CD4-positive, alpha-beta T cell treated with Interleukin-15 for 4 hours (primary cell): ENCODE measurements at regions not wholly inside any gene's neighbourhood (a gene's known extent, or its start where the extent isn't known, plus 50 kb on each side); places are given as distances from the start of the nearest gene placed in this dataset.
A peak's percentile ranks its signal among the peaks of the same experiment; 100 is the strongest.
"Not testable (repeated sequence)": the region's sequence is repeated elsewhere in the genome, so short reads cannot be mapped to it uniquely, and the experiment has no call there.

Experiments
- DNase-seq: peaks from one replicate; pipeline ENCODE4 v3.0.0-alpha.2; 2020; ENCODE audit warnings: low spot score

GRCh38 chr1:181259026-181259745 is 170.7 kb downstream of the IER5 start:
- DNase-seq: no peak

- DNase-seq: no peak
Observed at GRCh38 chr1:181260271-181260670, 171.8 kb downstream of the IER5 start.

GRCh38 chr1:181260994-181261393 is 172.5 kb downstream of the IER5 start:
- no peak for DNase-seq

- no peak for DNase-seq
Observed at GRCh38 chr1:181262069-181262468, 173.6 kb downstream of the IER5 start.

GRCh38 chr1:181263444-181263843 is 174.9 kb downstream of the IER5 start:
- no peak for DNase-seq

GRCh38 chr1:181264821-181265220 is 176.3 kb downstream of the IER5 start:
- DNase-seq: no peak

GRCh38 chr1:181284978-181285377 is 196.5 kb downstream of the IER5 start:
- DNase-seq: no peak

GRCh38 chr1:181295217-181295616 is 188.1 kb upstream of the CACNA1E start:
- no peak for DNase-seq

- DNase-seq: no peak
Observed at GRCh38 chr1:181296180-181296579, 187.1 kb upstream of the CACNA1E start.

- DNase-seq: no peak
Observed at GRCh38 chr1:181308098-181308497, 175.2 kb upstream of the CACNA1E start.

- no peak for DNase-seq
Observed at GRCh38 chr1:181310560-181310959, 172.8 kb upstream of the CACNA1E start.

- DNase-seq: no peak
Observed at GRCh38 chr1:181312946-181313345, 170.4 kb upstream of the CACNA1E start.

GRCh38 chr1:181313466-181313865 is 169.9 kb upstream of the CACNA1E start:
- no peak for DNase-seq

- DNase-seq: no peak
Observed at GRCh38 chr1:181314010-181314409, 169.3 kb upstream of the CACNA1E start.

- DNase-seq: no peak
Observed at GRCh38 chr1:181314959-181315358, 168.4 kb upstream of the CACNA1E start.

- no peak for DNase-seq
Observed at GRCh38 chr1:181317261-181317930, 165.9 kb upstream of the CACNA1E start.

- no peak for DNase-seq
Observed at GRCh38 chr1:181318022-181318857, 165.1 kb upstream of the CACNA1E start.

GRCh38 chr1:181318858-181319235 is 164.5 kb upstream of the CACNA1E start:
- DNase-seq: no peak

GRCh38 chr1:181319907-181320306 is 163.4 kb upstream of the CACNA1E start:
- no peak for DNase-seq

- DNase-seq: peak; percentile 9
Observed at GRCh38 chr1:181324797-181325616, 158.3 kb upstream of the CACNA1E start.

- not testable (repeated sequence) for DNase-seq
Observed at GRCh38 chr1:181325765-181326164, 157.6 kb upstream of the CACNA1E start.

GRCh38 chr1:181326348-181326747 is 157.0 kb upstream of the CACNA1E start:
- DNase-seq: no peak
